GM21390 (cell line): ENCODE measurements at regions not wholly inside any gene's neighbourhood (a gene's known extent, or its start where the extent isn't known, plus 50 kb on each side); places are given as distances from the start of the nearest gene placed in this dataset.

Source experiments
- ATAC-seq: cut with Tn5 transposase; IDR thresholded peaks from one replicate; pipeline ENCODE4 v1.9.1; 2021; ENCODE audit not compliant: unreplicated experiment

GRCh38 chr18:65016631-65017371, 734.0 kb upstream of the CDH7 start:
- ATAC-seq, result no peak

DNA sequence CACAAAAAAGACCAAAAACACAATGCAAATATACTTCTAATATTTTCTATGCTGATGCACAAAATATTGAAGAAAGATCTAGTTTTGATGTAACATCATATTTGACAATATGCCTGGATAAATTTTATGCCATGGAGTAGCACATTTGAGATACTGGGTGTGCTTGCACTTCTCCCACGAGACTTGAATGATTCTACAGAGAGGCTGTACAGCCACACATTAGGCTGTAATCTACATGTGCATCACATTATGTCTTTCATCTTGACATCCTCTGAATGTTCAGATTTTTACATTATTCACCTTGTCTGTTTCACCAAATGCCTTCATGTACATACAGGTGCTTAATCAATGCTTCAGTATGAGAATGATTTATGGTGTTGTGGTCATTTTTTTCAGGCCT, 756.4 kb upstream of the CDH7 start:
- ATAC-seq, result no peak

DNA sequence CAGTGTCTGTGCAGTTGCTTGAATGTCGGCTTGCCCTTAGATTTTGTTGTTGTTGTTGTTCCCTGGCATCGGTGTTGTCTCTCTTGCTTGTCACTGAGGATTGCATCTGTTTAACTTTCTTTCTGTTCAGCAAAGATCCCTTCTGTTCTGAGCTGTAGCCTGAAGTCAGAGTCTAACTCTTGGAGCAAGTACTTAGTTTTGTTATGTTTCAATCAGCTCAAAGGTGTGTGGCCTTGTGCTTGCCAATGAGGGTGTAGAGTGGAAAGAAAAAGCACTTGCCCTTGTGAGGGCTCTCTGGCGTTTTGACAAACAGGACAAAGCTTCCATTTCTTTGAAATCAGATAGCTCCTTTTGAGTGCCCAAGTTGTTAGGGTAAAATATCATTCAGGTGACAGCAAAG, 757.1 kb upstream of the CDH7 start:
- ATAC-seq, result no peak

- no peak for ATAC-seq
These were observed 758.2 kb upstream of the CDH7 start for GRCh38 chr18:64992654-64993053.

GRCh38 chr18:64991102-64991501, 759.7 kb upstream of the CDH7 start:
- no peak for ATAC-seq

DNA sequence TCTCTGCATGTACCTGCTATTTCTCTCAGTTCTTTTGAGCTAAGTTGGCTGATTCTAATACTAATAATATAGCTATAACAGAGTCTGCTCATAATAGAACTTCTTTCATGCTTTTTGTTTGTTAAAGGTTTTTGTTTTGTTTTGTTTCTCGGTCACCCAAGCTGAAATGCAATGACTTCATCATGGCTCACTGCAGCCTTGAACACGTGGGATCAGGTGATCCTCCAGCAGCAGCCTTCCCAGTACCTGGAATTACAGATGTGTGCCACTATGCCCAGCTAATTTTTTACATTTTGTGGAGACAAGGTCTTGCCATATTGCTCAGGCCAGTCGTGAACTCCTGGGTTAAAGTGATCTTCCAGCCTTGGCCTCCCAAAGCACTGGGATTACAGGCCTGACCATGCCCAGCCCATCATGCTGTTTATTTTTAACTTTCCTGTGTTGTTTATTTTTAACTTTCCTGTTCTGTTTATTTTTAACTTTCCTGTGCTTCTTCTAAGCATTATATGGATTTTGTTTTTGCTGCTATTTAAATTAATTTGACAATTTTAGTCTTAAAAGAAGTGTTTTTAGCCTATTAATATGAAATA, 763.8 kb upstream of the CDH7 start:
- ATAC-seq, result no peak

- no peak for ATAC-seq
These were observed 767.1 kb upstream of the CDH7 start for GRCh38 chr18:64983497-64984238.

- ATAC-seq, result no peak
These were observed 768.3 kb upstream of the CDH7 start for GRCh38 chr18:64982414-64983055.

- no peak for ATAC-seq
These were observed 768.9 kb upstream of the CDH7 start for GRCh38 chr18:64981915-64982314.

GRCh38 chr18:64979791-64980190, 771.0 kb upstream of the CDH7 start:
- no peak for ATAC-seq

- ATAC-seq, result no peak
These were observed 776.3 kb upstream of the CDH7 start for GRCh38 chr18:64974391-64975125.

- no peak for ATAC-seq
These were observed 778.3 kb upstream of the CDH7 start for GRCh38 chr18:64972545-64972944.

DNA sequence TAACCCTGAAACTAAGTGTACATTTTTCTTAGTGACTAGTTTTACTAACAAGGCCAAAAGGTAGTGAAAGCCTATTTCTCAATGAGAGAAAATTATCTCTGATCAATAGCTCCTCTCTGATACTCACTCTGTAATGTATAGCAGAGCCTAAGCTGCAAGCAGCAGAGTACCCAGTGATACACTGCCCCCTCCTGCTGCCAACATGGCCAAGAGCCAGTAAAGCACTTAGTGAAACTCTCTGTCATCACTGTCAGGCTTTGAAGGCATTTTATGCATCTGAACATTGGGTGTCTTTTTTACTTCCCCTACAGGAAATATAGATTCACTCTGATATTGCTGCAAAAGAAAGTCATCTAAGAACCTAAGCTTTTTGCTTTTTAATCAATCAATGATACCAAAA, 784.1 kb upstream of the CDH7 start:
- ATAC-seq, result no peak

- no peak for ATAC-seq
These were observed 794.3 kb upstream of the CDH7 start for GRCh38 chr18:64956465-64956864.

DNA sequence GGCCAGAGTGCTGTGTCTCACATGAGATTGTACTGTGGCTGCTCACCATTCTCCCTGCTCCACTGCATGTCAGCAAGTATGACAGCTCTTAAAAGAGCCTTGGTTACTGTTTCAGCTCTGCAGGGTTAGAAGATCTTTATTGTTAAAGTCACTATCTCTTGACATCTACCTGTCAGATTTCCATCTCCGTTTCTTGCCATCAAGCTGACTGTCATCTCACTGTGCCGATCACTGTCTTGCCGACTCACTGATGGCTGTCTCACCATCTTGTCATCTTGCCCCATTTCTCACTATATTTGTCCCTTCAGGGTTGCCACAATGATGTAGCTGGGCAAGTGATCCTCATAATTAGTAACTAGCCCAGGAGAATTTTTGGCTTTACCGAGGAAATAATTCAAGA, 800.9 kb upstream of the CDH7 start:
- ATAC-seq, result no peak

GRCh38 chr18:64936671-64937070, 787.8 kb upstream of the LINC00305 start:
- ATAC-seq, result no peak

DNA sequence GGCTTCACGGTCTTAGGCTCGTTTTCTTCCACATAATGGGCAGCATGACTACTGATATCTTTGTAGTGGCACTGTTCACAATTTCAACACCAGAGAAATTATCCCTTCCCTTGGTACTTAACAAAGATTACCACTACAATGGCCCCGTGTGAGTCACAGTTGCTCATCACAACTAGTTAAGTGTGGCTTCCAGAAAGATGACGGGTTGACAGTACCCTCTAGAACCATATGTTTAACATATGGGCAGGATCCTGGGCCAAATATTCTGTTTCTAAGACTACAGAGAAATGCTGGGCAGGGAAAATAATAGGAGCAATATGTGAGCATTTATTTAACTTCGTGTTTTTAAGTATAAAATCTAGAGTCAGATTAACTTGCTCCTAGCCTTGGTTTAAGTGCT, 780.1 kb upstream of the LINC00305 start:
- no peak for ATAC-seq

GRCh38 chr18:64919971-64920570, 771.2 kb upstream of the LINC00305 start:
- ATAC-seq, result no peak

GRCh38 chr18:64918851-64919250, 770.0 kb upstream of the LINC00305 start:
- no peak for ATAC-seq

- no peak for ATAC-seq
These were observed 744.5 kb upstream of the LINC00305 start for GRCh38 chr18:64893349-64893748.

DNA sequence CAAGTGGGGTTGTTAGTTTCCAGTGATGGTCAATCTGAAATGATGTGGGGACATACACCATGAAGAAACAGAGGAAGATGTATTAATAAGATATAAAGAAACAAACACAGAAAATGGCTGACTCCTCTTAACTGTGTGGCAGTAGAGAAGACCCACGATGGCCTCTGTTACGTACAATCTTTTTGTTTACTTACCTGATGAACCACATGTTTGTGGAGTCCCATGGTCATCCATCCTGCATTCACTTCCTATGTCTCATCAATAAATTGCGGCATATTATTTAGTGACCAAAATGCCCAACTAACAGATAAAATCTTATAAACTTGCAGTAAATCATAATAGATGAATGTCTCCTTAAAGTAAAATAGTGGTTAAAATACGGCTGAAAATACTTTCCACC, 740.1 kb upstream of the LINC00305 start:
- ATAC-seq, result no peak
